Common myeloid progenitor, CD34-positive (primary cell): ENCODE measurements at regions not wholly inside any gene's neighbourhood (a gene's known extent, or its start where the extent isn't known, plus 50 kb on each side); places are given as distances from the start of the nearest gene placed in this dataset.

Experiments
- CTCF ChIA-PET: fragments of 350-600 bp; sonication (Branson Sonifier 250); formaldehyde crosslinking; loops from one replicate; lab custom pipeline; 2021; ENCODE audit warnings: antibody characterized with exemption; lab: Charles Lee
- POLR2A ChIA-PET: fragments of 350-600 bp; sonication (Branson Sonifier 250); formaldehyde crosslinking; loops from one replicate; lab custom pipeline; 2021; ENCODE audit warnings: antibody characterized with exemption; lab: Charles Lee
- DNase-seq, 3 donors: peaks; one replicate each; pipeline versions ENCODE4 v3.0.0 to v3.0.0-alpha.2; 2013
- H3K27ac ChIP-seq, 2 experiments: 1 replicate in 1 of 2; 2 replicates in 1 of 2; pipeline ENCODE4 v1.7.0; 2013; ENCODE audit warnings: inconsistent platforms in 2 of 2, low read length in 2 of 2, mild to moderate bottlenecking in 2 of 2, low read depth in 1 of 2, moderate library complexity in 1 of 2; ENCODE audit not compliant: severe bottlenecking in 2 of 2, insufficient read depth in 1 of 2, poor library complexity in 1 of 2
- H3K27me3 ChIP-seq, 5 experiments: replicated peaks in 2 of 5; 1 replicate in 3 of 5; 2 replicates in 2 of 5; pipeline versions ENCODE4 v1.6.1 to v1.7.0; 2013; ENCODE audit warnings: low read length in 4 of 5, mild to moderate bottlenecking in 2 of 5, moderate library complexity in 2 of 5, inconsistent platforms in 1 of 5; ENCODE audit not compliant: insufficient read depth in 5 of 5, control insufficient read depth in 4 of 5
- H3K36me3 ChIP-seq, 4 experiments: 1 replicate in 2 of 4; 2 replicates in 2 of 4; pipeline versions ENCODE4 v1.6.1 to v1.7.0; 2013; ENCODE audit warnings: low read length in 3 of 4, control low read depth in 1 of 4, mild to moderate bottlenecking in 1 of 4; ENCODE audit not compliant: control insufficient read depth in 4 of 4, insufficient read depth in 4 of 4
- H3K4me1 ChIP-seq, 4 experiments: 1 replicate in 3 of 4; 2 replicates in 1 of 4; pipeline versions ENCODE4 v1.6.1 to v1.7.1; 2013; ENCODE audit warnings: low read length in 3 of 4, mild to moderate bottlenecking in 3 of 4, control low read depth in 1 of 4, inconsistent platforms in 1 of 4, moderate library complexity in 1 of 4; ENCODE audit not compliant: control insufficient read depth in 4 of 4, insufficient read depth in 4 of 4; ENCODE audit errors: control extremely low read depth in 1 of 4
- H3K4me3 ChIP-seq, 7 experiments: 1 replicate in 4 of 7; 2 replicates in 3 of 7; pipeline versions ENCODE4 v1.5.1 to v1.7.0; 2013; ENCODE audit warnings: mild to moderate bottlenecking in 7 of 7, low read length in 6 of 7, moderate library complexity in 6 of 7, inconsistent platforms in 2 of 7, low read depth in 2 of 7, control low read depth in 1 of 7; ENCODE audit not compliant: insufficient read depth in 4 of 7, control insufficient read depth in 1 of 7; ENCODE audit errors: extremely low read depth in 1 of 7
- H3K9me3 ChIP-seq, 5 experiments: 1 replicate in 4 of 5; 2 replicates in 1 of 5; pipeline versions ENCODE4 v1.6.1 to v1.7.1; 2013; ENCODE audit warnings: low read length in 4 of 5, mild to moderate bottlenecking in 2 of 5, inconsistent platforms in 1 of 5, low read depth in 1 of 5, moderate library complexity in 1 of 5; ENCODE audit not compliant: control insufficient read depth in 4 of 5, insufficient read depth in 2 of 5; ENCODE audit errors: control extremely low read depth in 1 of 5
- WGBS: methylation state at CpG from one replicate; pipeline ENCODE4 v1.1.5; 2013; ENCODE audit not compliant: insufficient coverage; 5-methylcytosine and 5-hydroxymethylcytosine counted together

- ChIA-PET CTCF (interaction anchor here (2.7 kb wide), 1 partner anchor 10 kb away, joined by 8 read pairs; no protein-coding TSS in a partner anchor), POLR2A (no interaction called here)
- Histone ChIP-seq H3K36me3 (no peaks in the 10 kb centered on the region), H3K4me1 (no peaks in the 10 kb centered on the region), H3K9me3 (no peaks in the 10 kb centered on the region), H3K4me3 (no peak overlapping the region), H3K27me3 (peaks cover 0 to 7% (median 0%) of the 10 kb centered on the region in 5 experiments), H3K27ac (no peak overlapping the region)
- no peak for DNase-seq
These were observed 106.3 kb downstream of the KBTBD8 start for GRCh38 chr3:67104388-67104787.

- H3K27ac ChIP-seq: no peak overlapping the region
- ChIA-PET CTCF (no interaction called here), POLR2A (no interaction called here)
- no peak overlapping the region for H3K4me3 ChIP-seq
- no peaks in the 10 kb centered on the region for H3K4me1 ChIP-seq
- WGBS: 70% methylated on average over 2 of the region's 3 CpGs
- H3K9me3 ChIP-seq: no peaks in the 10 kb centered on the region
- DNase-seq: no peak
- H3K27me3 ChIP-seq: peaks cover 0 to 7% (median 0%) of the 10 kb centered on the region in 5 experiments
- H3K36me3 ChIP-seq: no peaks in the 10 kb centered on the region
These were observed 108.8 kb downstream of the KBTBD8 start for GRCh38 chr3:67106874-67107273.

- peaks cover 0 to 7% (median 0%) of the 10 kb centered on the region in 5 experiments for H3K27me3 ChIP-seq
- CTCF ChIA-PET: interaction anchor here (1.3 to 1.6 kb wide), 3 partner anchors 680 to 1781 kb away, joined by 4 to 5 read pairs (median 5); no protein-coding TSS in a partner anchor
- POLR2A ChIA-PET: no interaction called here
- H3K9me3 ChIP-seq: no peaks in the 10 kb centered on the region
- no peaks in the 10 kb centered on the region for H3K36me3 ChIP-seq
- H3K27ac ChIP-seq: no peak overlapping the region
- DNase-seq: peak; percentile 12 to 44 (median 21)
- no peak overlapping the region for H3K4me3 ChIP-seq
- WGBS: 100% methylated on average over 1 of the region's 3 CpGs
- no peaks in the 10 kb centered on the region for H3K4me1 ChIP-seq
These were observed 111.6 kb downstream of the KBTBD8 start for GRCh38 chr3:67109651-67110204.

GRCh38 chr3:67113802-67114407 lies 115.8 kb downstream of the KBTBD8 start:
- no peaks in the 10 kb centered on the region for H3K9me3 ChIP-seq
- no peaks in the 10 kb centered on the region for H3K4me1 ChIP-seq
- WGBS: 3% methylated on average over 6 of the region's 6 CpGs
- POLR2A ChIA-PET: no interaction called here
- no peaks in the 10 kb centered on the region for H3K27me3 ChIP-seq
- peak; percentile 73 to 91 (median 87) for DNase-seq
- CTCF ChIA-PET: interaction anchor here (0.6 to 3.7 kb wide), 16 partner anchors 9 to 1780 kb away, joined by 3 to 21 read pairs (median 3); no protein-coding TSS in a partner anchor
- H3K36me3 ChIP-seq: no peaks in the 10 kb centered on the region
- no peak overlapping the region for H3K27ac ChIP-seq
- H3K4me3 ChIP-seq: no peak overlapping the region

- Histone ChIP-seq H3K27me3 (peaks cover 0 to 2% (median 0%) of the 10 kb centered on the region in 5 experiments), H3K4me1 (no peaks in the 10 kb centered on the region), H3K36me3 (no peaks in the 10 kb centered on the region), H3K4me3 (no peak overlapping the region), H3K27ac (no peak overlapping the region), H3K9me3 (no peaks in the 10 kb centered on the region)
- POLR2A ChIA-PET: no interaction called here
- no CpG with 5 or more reads among the region's 1 CpG for WGBS
- no peak for DNase-seq
- CTCF ChIA-PET: interaction anchor here (0.6 kb wide), 1 partner anchor 299 kb away, joined by 3 read pairs; no protein-coding TSS in a partner anchor
These were observed 120.0 kb downstream of the KBTBD8 start for GRCh38 chr3:67118122-67118521.

GRCh38 chr3:67118635-67119034 lies 120.5 kb downstream of the KBTBD8 start:
- Histone ChIP-seq H3K4me1 (no peaks in the 10 kb centered on the region), H3K27me3 (peaks cover 0 to 2% (median 0%) of the 10 kb centered on the region in 5 experiments), H3K27ac (no peak overlapping the region), H3K4me3 (no peak overlapping the region), H3K36me3 (no peaks in the 10 kb centered on the region), H3K9me3 (no peaks in the 10 kb centered on the region)
- POLR2A ChIA-PET: no interaction called here
- CTCF ChIA-PET: interaction anchor here (0.6 kb wide), 1 partner anchor 298 kb away, joined by 3 read pairs; no protein-coding TSS in a partner anchor
- DNase-seq: no peak
- WGBS: 100% methylated on average over 1 of the region's 3 CpGs

- H3K4me1 ChIP-seq: no peaks in the 10 kb centered on the region
- H3K27ac ChIP-seq: no peak overlapping the region
- POLR2A ChIA-PET: no interaction called here
- no peak overlapping the region for H3K4me3 ChIP-seq
- H3K9me3 ChIP-seq: peaks cover 0 to 5% (median 0%) of the 10 kb centered on the region in 5 experiments
- H3K27me3 ChIP-seq: peaks cover 0 to 2% (median 0%) of the 10 kb centered on the region in 5 experiments
- WGBS: 97% methylated on average over 5 of the region's 5 CpGs
- no peaks in the 10 kb centered on the region for H3K36me3 ChIP-seq
- no peak for DNase-seq
- CTCF ChIA-PET: no interaction called here
These were observed 125.8 kb downstream of the KBTBD8 start for GRCh38 chr3:67123914-67124313.
